ENCODE measurements at regions not wholly inside any gene's neighbourhood (a gene's known extent, or its start where the extent isn't known, plus 50 kb on each side); places are given as distances from the start of the nearest gene placed in this dataset.

- no peak for DNase-seq (ENCODE audit: extremely low read depth in 1 of 4, low spot score in 3 of 4)
- Histone ChIP-seq H4K20me1 (replicated peaks; ENCODE audit: control insufficient read depth, insufficient read depth, low read length) (no peaks in the 10 kb centered on the region), H3K9me1 (ENCODE audit: control insufficient read depth, insufficient read depth, low read length) (no peaks in the 10 kb centered on the region), H2AFZ (ENCODE audit: low read depth, low read length) (no peak overlapping the region), H3K4me2 (ENCODE audit: insufficient read depth, low read length) (no peak overlapping the region), H3K4me1 (replicated peaks in 1 of 2; ENCODE audit: control insufficient read depth in 2 of 2, insufficient read depth in 2 of 2, low read length in 2 of 2) (no peaks in the 10 kb centered on the region), H3K4me3 (no peak overlapping the region), H3K27me3 (ENCODE audit: control insufficient read depth in 2 of 2, insufficient read depth in 2 of 2, low read length in 2 of 2) (no peaks in the 10 kb centered on the region), H3K9ac (ENCODE audit: insufficient read depth in 1 of 2, low read depth in 2 of 2, low read length in 2 of 2) (no peak overlapping the region), H3K79me2 (ENCODE audit: control insufficient read depth, insufficient read depth, low read length) (no peaks in the 10 kb centered on the region), H3K27ac (ENCODE audit: extremely low read depth, low read depth, low read length) (no peak overlapping the region), H3K36me3 (ENCODE audit: control insufficient read depth, insufficient read depth, low read length) (no peaks in the 10 kb centered on the region), H3K9me3 (replicated peaks; ENCODE audit: control insufficient read depth, insufficient read depth, low read depth, low read length) (no peaks in the 10 kb centered on the region)
- FAIRE-seq, result no peak
- no peak for ATAC-seq
- 0% methylated on average over 2 of the region's 2 CpGs for WGBS (ENCODE audit: insufficient coverage, low coverage, missing lambda C conversion rate)
- in situ Hi-C loops (cut with MboI), result no loop called here
- intact Hi-C loops (cut with micrococcal nuclease), result no loop called here
- no peak for TF ChIP-seq ELF1 (tag; IDR thresholded peaks at IDR 0.05)
- TF ChIP-seq ZNF384 (IDR thresholded peaks at IDR 0.05; ENCODE audit: low read depth, low read length), result no peak
- TF ChIP-seq SAFB (IDR thresholded peaks at IDR 0.05; ENCODE audit: borderline replicate concordance, low read depth, low read length), result no peak
- TF ChIP-seq POLR3A (IDR thresholded peaks at IDR 0.05; ENCODE audit: borderline replicate concordance, extremely low read depth, insufficient read depth, insufficient read length), result no peak
- no peak for TF ChIP-seq PHF8 (IDR thresholded peaks at IDR 0.05; ENCODE audit: borderline replicate concordance, low read length)
- no peak for TF ChIP-seq CBX2 (IDR thresholded peaks at IDR 0.05; ENCODE audit: insufficient read depth, low read length, poor library complexity, severe bottlenecking)
- TF ChIP-seq TCF15 (CRISPR knock-in tag; IDR thresholded peaks at IDR 0.05), result no peak
- TF ChIP-seq DNMT1 (IDR thresholded peaks at IDR 0.05), result no peak
- TF ChIP-seq NR0B1 (IDR thresholded peaks at IDR 0.05; ENCODE audit: partially characterized antibody), result no peak
- no peak for TF ChIP-seq HDAC2 (IDR thresholded peaks at IDR 0.05)
- no peak for TF ChIP-seq COPS2 (conservative IDR thresholded peaks at IDR 0.05)
- TF ChIP-seq SETDB1 (IDR thresholded peaks at IDR 0.05; ENCODE audit: low read length), result no peak
- TF ChIP-seq HMG20B (CRISPR knock-in tag; IDR thresholded peaks at IDR 0.05), result no peak
- TF ChIP-seq GMEB1 (CRISPR knock-in tag; IDR thresholded peaks at IDR 0.05), result no peak
- no peak for TF ChIP-seq CREB5 (CRISPR knock-in tag; IDR thresholded peaks at IDR 0.05)
- no TSS peak for BruUV-seq (replicated peaks)
- ChIA-PET CTCF (ENCODE audit: low intra/inter-chr PET ratio) (no interaction called here), POLR2A (interaction anchor here (0.5 to 0.6 kb wide), 2 partner anchors 37 to 445 kb away, joined by 3 to 4 read pairs; no protein-coding TSS in a partner anchor)
Measured at GRCh38 chr4:52511825-52512224, 147.3 kb downstream of the USP46 start.
